Liver (tissue), 8 donors: ENCODE measurements at regions not wholly inside any gene's neighbourhood (a gene's known extent, or its start where the extent isn't known, plus 50 kb on each side); places are given as distances from the start of the nearest gene placed in this dataset.

Source experiments
- DNase-seq: peaks from one replicate; pipeline ENCODE4 v3.0.0-alpha.2; 2017; ENCODE audit warnings: low spot score
- H3K27ac ChIP-seq, 2 donors: one replicate each; pipeline ENCODE4 v1.7.0; 2013; ENCODE audit warnings: inconsistent platforms in 2 of 2, low read length in 2 of 2, control low read depth in 1 of 2, low read depth in 1 of 2, mild to moderate bottlenecking in 1 of 2
- H3K27me3 ChIP-seq, 4 donors: one replicate each; pipeline versions ENCODE4 v1.6.1 to v1.7.0; 2013; ENCODE audit warnings: low read length in 3 of 4, inconsistent platforms in 1 of 4, mild to moderate bottlenecking in 1 of 4, moderate library complexity in 1 of 4; ENCODE audit not compliant: control insufficient read depth in 4 of 4, insufficient read depth in 4 of 4
- H3K36me3 ChIP-seq, 4 donors: one replicate each; pipeline versions ENCODE4 v1.6.1 to v1.7.0; 2013; ENCODE audit warnings: low read length in 3 of 4, mild to moderate bottlenecking in 3 of 4, low read depth in 1 of 4, moderate library complexity in 1 of 4; ENCODE audit not compliant: control insufficient read depth in 4 of 4, insufficient read depth in 3 of 4
- H3K4me1 ChIP-seq, 4 donors: one replicate each; pipeline versions ENCODE4 v1.6.1 to v1.7.0; 2013; ENCODE audit warnings: low read length in 3 of 4, mild to moderate bottlenecking in 3 of 4, moderate library complexity in 1 of 4; ENCODE audit not compliant: control insufficient read depth in 4 of 4, insufficient read depth in 4 of 4
- H3K4me3 ChIP-seq, 3 donors: one replicate each; pipeline versions ENCODE4 v1.6.1 to v1.7.0; 2013; ENCODE audit warnings: low read length in 3 of 3, control low read depth in 1 of 3, low read depth in 1 of 3, mild to moderate bottlenecking in 1 of 3
- H3K9ac ChIP-seq, 2 donors: one replicate each; pipeline ENCODE4 v1.7.0; 2013; ENCODE audit warnings: low read length in 2 of 2, mild to moderate bottlenecking in 2 of 2, moderate library complexity in 2 of 2, control low read depth in 1 of 2, low read depth in 1 of 2
- H3K9me3 ChIP-seq, 4 donors: one replicate each; pipeline versions ENCODE4 v1.6.1 to v1.7.0; 2013; ENCODE audit warnings: low read length in 3 of 4; ENCODE audit not compliant: control insufficient read depth in 4 of 4
- ATF3 ChIP-seq: IDR thresholded peaks from 2 replicates; pipeline ENCODE4 v1.6.1; 2016; ENCODE audit warnings: antibody characterized with exemption
- CTCF ChIP-seq: fragments of 150-350 bp; IDR thresholded peaks from 2 replicates; pipeline ENCODE4 v1.5.1; 2017; ENCODE audit warnings: improper control_type of control experiment, low read depth, low read length; ENCODE audit not compliant: missing input control
- FOXA1 ChIP-seq: IDR thresholded peaks from 2 replicates; pipeline ENCODE4 v1.6.1; 2016; ENCODE audit warnings: antibody characterized with exemption
- GABPA ChIP-seq, 2 donors: IDR thresholded peaks in 1 of 2; conservative IDR thresholded peaks in 1 of 2; 2 replicates each; pipeline ENCODE4 v1.6.1; 2016; ENCODE audit warnings: antibody characterized with exemption in 2 of 2, mild to moderate bottlenecking in 1 of 2, moderate library complexity in 1 of 2
- HNF4A ChIP-seq, 2 donors: conservative IDR thresholded peaks; 2 replicates each; pipeline ENCODE4 v1.6.1; 2016; ENCODE audit warnings: antibody characterized with exemption in 2 of 2, mild to moderate bottlenecking in 2 of 2
- HNF4G ChIP-seq: IDR thresholded peaks from 2 replicates; pipeline ENCODE4 v1.6.1; 2016; ENCODE audit warnings: antibody characterized with exemption
- MAX ChIP-seq: IDR thresholded peaks from 2 replicates; pipeline ENCODE4 v1.6.1; 2016; ENCODE audit warnings: antibody characterized with exemption
- NR2F2 ChIP-seq: IDR thresholded peaks from 2 replicates; pipeline ENCODE4 v1.6.1; 2016; ENCODE audit warnings: antibody characterized with exemption
- RAD21 ChIP-seq, 2 donors: IDR thresholded peaks; 2 replicates each; pipeline ENCODE4 v1.6.1; 2016; ENCODE audit warnings: antibody characterized with exemption in 2 of 2, mild to moderate bottlenecking in 2 of 2
- REST ChIP-seq: IDR thresholded peaks from 2 replicates; pipeline ENCODE4 v1.6.1; 2016; ENCODE audit warnings: antibody characterized with exemption, mild to moderate bottlenecking
- RXRA ChIP-seq, 2 donors: IDR thresholded peaks; 2 replicates each; pipeline ENCODE4 v1.6.1; 2017 to 2018; ENCODE audit warnings: antibody characterized with exemption in 2 of 2, mild to moderate bottlenecking in 1 of 2
- SP1 ChIP-seq: IDR thresholded peaks from 2 replicates; pipeline ENCODE4 v1.6.1; 2018; ENCODE audit warnings: antibody characterized with exemption, mild to moderate bottlenecking
- TAF1 ChIP-seq: conservative IDR thresholded peaks from 2 replicates; pipeline ENCODE4 v1.6.1; 2016; ENCODE audit warnings: antibody characterized with exemption, mild to moderate bottlenecking
- YY1 ChIP-seq: IDR thresholded peaks from 2 replicates; pipeline ENCODE4 v1.6.1; 2016; ENCODE audit warnings: antibody characterized with exemption, mild to moderate bottlenecking
- WGBS: extraction: QIAGEN DNeasy Blood & Tissue Kit; methylation state at CpG from one replicate; pipeline ENCODE4 v1.1.7; 2013; 5-methylcytosine and 5-hydroxymethylcytosine counted together
- donor health status: healthy.
- donor health status: healthy.
- donor health status: healthy.
- donor health status: healthy.
- donor health status: healthy.

GRCh38 chr14:81841346-81841745, 307.7 kb upstream of the SEL1L start:
- no peaks in the 10 kb centered on the region for H3K36me3 ChIP-seq
- 92% methylated on average over 5 of the region's 5 CpGs for WGBS
- no peak overlapping the region for H3K9ac ChIP-seq
- no peak overlapping the region for H3K27ac ChIP-seq
- peaks cover 0 to 4% (median 0%) of the 10 kb centered on the region in 4 donors for H3K9me3 ChIP-seq
- H3K4me1 ChIP-seq: no peaks in the 10 kb centered on the region
- no peak overlapping the region for H3K4me3 ChIP-seq
- no peak for DNase-seq
- H3K27me3 ChIP-seq: no peaks in the 10 kb centered on the region
- TF ChIP-seq RAD21 (IDR thresholded peaks at IDR 0.05) (no peak), ATF3 (no peak), FOXA1 (no peak), HNF4G (no peak), HNF4A (conservative IDR thresholded peaks at IDR 0.05) (no peak), GABPA (IDR thresholded peaks at IDR 0.05 in 1 of 2, conservative IDR thresholded peaks at IDR 0.05 in 1 of 2) (no peak), SP1 (no peak), NR2F2 (no peak), TAF1 (no peak), RXRA (IDR thresholded peaks at IDR 0.05) (no peak), CTCF (no peak)

- no peaks in the 10 kb centered on the region for H3K4me1 ChIP-seq
- WGBS: 71% methylated on average over 3 of the region's 3 CpGs
- peaks cover 0 to 4% (median 2%) of the 10 kb centered on the region in 4 donors for H3K9me3 ChIP-seq
- H3K27ac ChIP-seq: no peak overlapping the region
- H3K9ac ChIP-seq: no peak overlapping the region
- no peaks in the 10 kb centered on the region for H3K36me3 ChIP-seq
- no peak for DNase-seq
- H3K4me3 ChIP-seq: no peak overlapping the region
- TF ChIP-seq MAX (no peak), NR2F2 (no peak), CTCF (no peak), HNF4G (no peak), ATF3 (no peak)
- no peaks in the 10 kb centered on the region for H3K27me3 ChIP-seq
Measured at GRCh38 chr14:81849714-81850113, 316.1 kb upstream of the SEL1L start.

- WGBS: 69% methylated on average over 2 of the region's 2 CpGs
- Histone ChIP-seq H3K36me3 (no peaks in the 10 kb centered on the region), H3K27me3 (no peaks in the 10 kb centered on the region), H3K9me3 (peaks cover 8 to 20% (median 14%) of the 10 kb centered on the region in 4 donors), H3K27ac (no peak overlapping the region), H3K9ac (no peak overlapping the region), H3K4me3 (no peak overlapping the region), H3K4me1 (no peaks in the 10 kb centered on the region)
- no peak for DNase-seq
- TF ChIP-seq RAD21 (IDR thresholded peaks at IDR 0.05) (no peak), REST (no peak), GABPA (IDR thresholded peaks at IDR 0.05 in 1 of 2, conservative IDR thresholded peaks at IDR 0.05 in 1 of 2) (no peak), FOXA1 (no peak), CTCF (no peak), YY1 (no peak), NR2F2 (no peak)
Measured at GRCh38 chr14:81855007-81855406, 321.4 kb upstream of the SEL1L start.
